ENCODE measurements at regions not wholly inside any gene's neighbourhood (a gene's known extent, or its start where the extent isn't known, plus 50 kb on each side); places are given as distances from the start of the nearest gene placed in this dataset.

DNA sequence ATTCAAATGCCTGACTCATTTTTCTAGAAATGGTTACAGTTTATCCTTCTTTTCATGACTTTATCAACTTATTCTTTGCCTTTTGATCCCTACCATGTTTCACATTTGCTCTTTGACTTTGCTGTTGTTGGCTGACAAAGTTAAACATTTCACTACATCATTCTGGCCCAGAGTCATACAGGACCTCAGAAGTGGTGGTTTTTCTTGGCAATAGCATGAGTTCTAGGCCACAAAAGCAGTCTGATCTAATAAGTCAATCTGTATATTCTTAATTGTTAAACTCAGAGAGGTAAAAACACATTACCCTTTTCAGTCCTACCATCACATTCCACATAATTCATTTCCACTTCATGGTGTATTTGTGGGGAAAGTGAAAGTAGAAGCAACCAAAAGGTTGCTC lies 763.2 kb upstream of the TENM4 start:
- TF ChIP-seq, protein P1, sequence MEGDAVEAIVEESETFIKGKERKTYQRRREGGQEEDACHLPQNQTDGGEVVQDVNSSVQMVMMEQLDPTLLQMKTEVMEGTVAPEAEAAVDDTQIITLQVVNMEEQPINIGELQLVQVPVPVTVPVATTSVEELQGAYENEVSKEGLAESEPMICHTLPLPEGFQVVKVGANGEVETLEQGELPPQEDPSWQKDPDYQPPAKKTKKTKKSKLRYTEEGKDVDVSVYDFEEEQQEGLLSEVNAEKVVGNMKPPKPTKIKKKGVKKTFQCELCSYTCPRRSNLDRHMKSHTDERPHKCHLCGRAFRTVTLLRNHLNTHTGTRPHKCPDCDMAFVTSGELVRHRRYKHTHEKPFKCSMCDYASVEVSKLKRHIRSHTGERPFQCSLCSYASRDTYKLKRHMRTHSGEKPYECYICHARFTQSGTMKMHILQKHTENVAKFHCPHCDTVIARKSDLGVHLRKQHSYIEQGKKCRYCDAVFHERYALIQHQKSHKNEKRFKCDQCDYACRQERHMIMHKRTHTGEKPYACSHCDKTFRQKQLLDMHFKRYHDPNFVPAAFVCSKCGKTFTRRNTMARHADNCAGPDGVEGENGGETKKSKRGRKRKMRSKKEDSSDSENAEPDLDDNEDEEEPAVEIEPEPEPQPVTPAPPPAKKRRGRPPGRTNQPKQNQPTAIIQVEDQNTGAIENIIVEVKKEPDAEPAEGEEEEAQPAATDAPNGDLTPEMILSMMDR (IDR thresholded peaks at IDR 0.05): no peak
- no peak for TF ChIP-seq POLR2A (IDR thresholded peaks at IDR 0.05)
